DMS79 treated with DMSO at 0.1 percent for 48 hours (cell line): ENCODE measurements at regions not wholly inside any gene's neighbourhood (a gene's known extent, or its start where the extent isn't known, plus 50 kb on each side); places are given as distances from the start of the nearest gene placed in this dataset.
"Not testable (repeated sequence)": the region's sequence is repeated elsewhere in the genome, so short reads cannot be mapped to it uniquely, and the experiment has no call there.

Experiments used
- DNase-seq: peaks from one replicate; lab custom pipeline; 2025; lab: John Stamatoyannopoulos, UW

- no peak for DNase-seq
Measured at GRCh38 chr21:33993286-33994231, 78.0 kb upstream of the ATP5PO start.

- not testable (repeated sequence) for DNase-seq
Measured at GRCh38 chr21:33992412-33992811, 76.8 kb upstream of the ATP5PO start.

- DNase-seq, result no peak
Measured at GRCh38 chr21:33991133-33991532, 75.5 kb upstream of the ATP5PO start.

DNA sequence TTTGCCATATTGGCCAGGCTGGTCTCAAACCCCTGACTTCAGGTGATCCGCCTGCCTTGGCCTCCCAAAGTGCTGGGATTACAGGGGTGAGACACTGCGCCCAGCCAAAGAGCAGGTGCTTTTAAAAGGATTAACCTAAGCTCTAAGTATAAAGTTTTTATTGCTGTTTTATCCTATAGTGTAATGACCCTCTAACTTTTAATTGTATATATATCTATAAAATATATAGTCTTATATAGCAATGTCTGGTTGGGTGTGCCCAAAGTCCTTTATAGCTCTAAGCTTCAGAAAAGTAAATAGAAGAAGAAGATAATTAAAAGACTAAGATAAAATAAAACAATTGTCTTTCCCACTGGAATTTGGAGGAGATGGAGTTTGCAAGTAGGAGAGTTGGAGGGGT lies 73.8 kb upstream of the ATP5PO start:
- DNase-seq, result no peak

GRCh38 chr21:33988237-33989017 lies 72.8 kb upstream of the ATP5PO start:
- no peak for DNase-seq

DNA sequence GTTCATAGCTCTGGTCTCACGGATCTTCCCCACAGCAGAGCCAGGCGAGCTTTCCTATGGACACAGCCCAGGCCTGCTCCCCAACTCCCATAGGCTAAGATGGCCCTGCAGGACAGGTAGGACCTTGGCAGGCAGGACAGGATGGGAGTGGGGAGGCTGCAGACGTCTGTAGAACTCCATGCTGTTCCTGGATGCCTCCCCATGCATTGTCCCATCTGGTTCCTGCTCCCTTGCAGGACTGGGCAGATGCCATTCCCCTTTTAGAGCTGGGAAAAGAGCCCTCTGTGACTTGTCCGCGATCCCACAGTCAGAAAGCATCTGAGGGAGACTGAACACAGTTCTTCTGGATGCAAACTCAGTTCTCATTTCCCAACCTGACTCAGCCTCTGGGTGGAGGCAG lies 71.9 kb upstream of the ATP5PO start:
- DNase-seq, result no peak

- no peak for DNase-seq
Measured at GRCh38 chr21:33985117-33986050, 69.8 kb upstream of the ATP5PO start.

- no peak for DNase-seq
Measured at GRCh38 chr21:33984021-33984481, 68.4 kb upstream of the ATP5PO start.

- no peak for DNase-seq
Measured at GRCh38 chr21:33981391-33982101, 65.9 kb upstream of the ATP5PO start.

GRCh38 chr21:33980276-33980916 lies 64.8 kb upstream of the ATP5PO start:
- no peak for DNase-seq

GRCh38 chr21:33978585-33978984 lies 63.0 kb upstream of the ATP5PO start:
- DNase-seq, result no peak

GRCh38 chr21:33977721-33978369 lies 62.2 kb upstream of the ATP5PO start:
- DNase-seq, result no peak

GRCh38 chr21:33977017-33977720 lies 61.6 kb upstream of the ATP5PO start:
- no peak for DNase-seq

DNA sequence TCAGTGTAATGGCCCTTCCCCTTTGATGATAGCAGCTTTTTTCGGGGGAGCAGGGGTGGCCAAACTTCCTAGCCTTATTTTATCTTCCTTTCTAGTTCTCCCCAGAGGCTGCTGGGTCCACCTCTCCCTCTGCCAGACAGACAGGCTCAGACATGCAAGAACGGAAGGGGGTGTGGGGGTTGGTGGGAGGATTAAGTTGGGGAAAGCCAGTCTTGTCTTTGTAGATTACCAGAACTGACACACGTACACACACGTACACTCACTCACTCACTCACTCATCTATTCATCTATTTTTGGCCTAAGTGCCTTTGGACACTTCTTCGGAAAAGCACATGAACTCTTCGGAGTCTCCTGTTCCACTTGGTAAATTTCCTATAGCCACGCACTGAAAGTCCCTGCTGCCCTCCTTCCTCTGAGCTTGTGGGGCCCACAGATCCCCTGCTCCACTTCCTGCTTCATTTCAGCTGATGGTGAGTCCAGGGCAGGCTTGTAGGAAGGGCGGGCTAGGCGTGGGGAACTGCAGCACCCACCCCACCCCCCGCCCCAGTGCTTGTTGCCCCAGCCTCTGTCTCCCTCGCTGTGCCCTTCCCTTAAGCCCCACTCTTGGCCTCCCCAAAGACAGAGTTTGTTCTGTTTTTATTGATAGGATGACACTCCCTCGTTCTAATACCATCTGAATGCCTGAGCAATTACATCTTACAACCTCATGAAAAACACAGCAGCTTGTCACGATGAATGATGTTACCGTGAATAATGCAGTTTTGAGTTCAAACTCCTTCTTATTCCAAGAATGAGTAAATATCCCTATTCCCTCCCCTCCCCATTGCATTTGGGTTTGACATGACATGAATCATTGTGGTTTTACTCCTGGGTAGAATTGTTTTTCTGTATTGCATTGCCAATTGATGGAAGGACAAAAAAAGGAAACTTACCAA lies 60.7 kb upstream of the ATP5PO start:
- DNase-seq, result no peak

DNA sequence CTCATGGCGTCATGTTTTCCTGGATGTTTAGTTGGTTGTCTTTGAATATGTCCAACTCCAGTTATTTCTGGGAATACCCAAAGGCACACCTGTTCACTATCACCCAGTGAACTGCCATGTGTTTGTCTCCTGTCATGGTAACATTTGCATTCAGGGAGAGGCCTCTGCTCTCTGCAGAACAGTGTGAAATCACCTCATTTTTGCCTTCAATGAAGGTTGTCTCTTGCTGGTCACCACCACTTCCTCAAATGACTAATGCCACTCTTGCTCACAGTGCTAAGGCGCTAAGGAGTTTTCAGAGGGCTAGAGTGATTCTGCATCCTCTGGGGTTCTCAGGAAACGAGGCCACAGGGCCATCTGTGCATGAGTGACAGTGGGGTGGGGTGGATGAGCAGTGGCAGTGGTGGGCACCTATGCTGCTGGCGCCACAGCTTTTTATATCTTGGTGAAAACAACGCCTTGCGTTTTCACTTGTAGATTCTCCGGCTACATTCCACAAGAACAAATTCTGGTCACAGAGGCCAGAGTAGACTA lies 60.0 kb upstream of the ATP5PO start:
- DNase-seq, result no peak

DNA sequence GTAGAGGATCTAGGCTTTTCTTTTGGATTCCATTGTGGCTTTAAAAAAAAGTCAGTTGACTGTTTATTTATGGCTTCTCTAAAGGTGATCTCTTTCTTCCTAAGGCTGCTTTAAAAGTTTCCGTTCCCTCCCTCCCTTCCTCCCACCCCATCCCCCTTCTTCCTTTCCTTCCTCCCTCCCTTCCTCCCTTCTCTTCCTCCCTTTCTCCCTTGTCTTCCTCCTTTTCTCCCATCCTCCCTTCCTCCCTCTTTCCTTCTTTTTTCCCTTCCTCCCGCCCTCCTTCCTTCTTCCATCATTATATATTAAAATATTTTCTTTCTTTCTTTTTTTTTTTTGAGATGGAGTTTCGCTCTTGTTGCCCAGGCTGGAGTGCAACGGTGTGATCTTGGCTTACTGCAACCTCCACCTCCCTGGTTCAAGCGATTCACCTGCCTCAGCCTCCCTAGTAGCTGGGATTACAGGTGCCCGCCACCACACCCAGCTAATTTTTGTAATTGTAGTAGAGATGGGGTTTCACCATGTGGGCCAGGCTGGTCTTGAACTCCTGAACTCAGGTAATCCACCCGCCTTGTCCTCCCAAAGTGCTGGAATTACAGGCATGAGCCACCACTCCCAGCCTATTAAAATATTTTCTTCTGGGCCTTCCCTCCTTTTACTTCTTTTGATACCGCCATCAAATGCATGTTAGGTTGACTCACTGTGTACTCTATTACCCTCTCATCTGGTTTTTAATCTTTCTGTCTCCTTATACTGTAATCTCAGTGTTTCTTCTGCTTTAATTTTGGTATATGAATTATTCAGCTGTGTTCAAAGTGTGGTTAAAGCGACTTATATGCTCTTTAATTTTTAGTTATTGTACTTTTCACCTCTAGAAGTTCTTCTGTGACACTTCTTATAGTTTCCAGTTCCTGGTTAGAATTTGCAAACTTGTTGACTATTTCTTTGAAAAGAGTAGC lies 59.2 kb upstream of the ATP5PO start:
- no peak for DNase-seq

GRCh38 chr21:33973268-33973667 lies 57.7 kb upstream of the ATP5PO start:
- DNase-seq, result no peak
